ENCODE measurements at regions not wholly inside any gene's neighbourhood (a gene's known extent, or its start where the extent isn't known, plus 50 kb on each side); places are given as distances from the start of the nearest gene placed in this dataset.

DNA sequence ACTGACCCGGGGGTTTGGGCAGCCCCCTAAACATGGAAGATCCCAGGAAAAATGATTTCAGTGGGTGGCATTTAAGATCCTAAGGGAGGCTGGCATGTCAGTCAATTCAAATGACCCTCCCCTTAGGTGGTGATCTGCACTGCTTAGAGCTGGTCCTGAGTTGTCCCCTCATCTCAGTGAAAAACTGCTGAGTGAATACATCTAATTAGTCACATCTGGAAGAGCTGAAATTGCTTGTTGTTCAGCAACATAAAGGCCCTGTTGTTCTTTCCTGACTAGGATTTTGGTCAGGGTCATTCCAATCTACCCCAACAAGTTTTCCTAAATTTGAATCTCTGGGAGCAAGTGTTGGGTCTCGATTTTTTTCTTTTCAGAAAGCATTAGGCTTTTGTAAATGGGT lies 126.4 kb downstream of the LCA5 start:
- H3K9me3 ChIP-seq (ENCODE audit: insufficient read depth, low read depth, low read length) = no peaks in the 10 kb centered on the region
- H3K4me3 Mint-ChIP-seq (ENCODE audit: unreplicated experiment) = no peak overlapping the region
- H3K36me3 Mint-ChIP-seq (ENCODE audit: low read depth, unreplicated experiment) = no peaks in the 10 kb centered on the region
- H3K9ac ChIP-seq (ENCODE audit: low read length) = no peak overlapping the region
- no peaks in the 10 kb centered on the region for H3K36me3 ChIP-seq (ENCODE audit: insufficient read depth, low read length)
- H3K79me2 ChIP-seq (ENCODE audit: insufficient read depth, low read length) = no peaks in the 10 kb centered on the region
- no peak overlapping the region for H3K4me3 ChIP-seq (ENCODE audit: insufficient read depth, low read depth, low read length)
- no peaks in the 10 kb centered on the region for H3K27me3 ChIP-seq (ENCODE audit: insufficient read depth, low read length)
- no peak for TF ChIP-seq EZH2 (IDR thresholded peaks at IDR 0.05; ENCODE audit: insufficient read depth, low read length)
- H3K4me1 Mint-ChIP-seq (ENCODE audit: low read depth, unreplicated experiment) = peaks cover 6% of the 10 kb centered on the region
- H3K27me3 Mint-ChIP-seq (ENCODE audit: low read depth, unreplicated experiment) = no peaks in the 10 kb centered on the region
- H2AFZ ChIP-seq (ENCODE audit: low read depth, low read length) = no peak overlapping the region
- H3K4me2 ChIP-seq (ENCODE audit: low read length) = no peak overlapping the region
- FAIRE-seq (no peak), DNase-seq (ENCODE audit: low read depth) (no peak)
- H4K20me1 ChIP-seq (ENCODE audit: insufficient read depth, low read length) = no peaks in the 10 kb centered on the region
- H3K9me3 Mint-ChIP-seq (ENCODE audit: unreplicated experiment) = no peaks in the 10 kb centered on the region
- no peaks in the 10 kb centered on the region for H3K4me1 ChIP-seq (ENCODE audit: insufficient read depth, low read length)
- no peak overlapping the region for H3K27ac ChIP-seq (ENCODE audit: low read depth, low read length)
- H3K27ac Mint-ChIP-seq (ENCODE audit: unreplicated experiment) = no peak overlapping the region

GRCh38 chr6:79408256-79408974 lies 128.8 kb downstream of the LCA5 start:
- no peaks in the 10 kb centered on the region for H3K4me1 ChIP-seq (ENCODE audit: insufficient read depth, low read length)
- H3K4me3 Mint-ChIP-seq (ENCODE audit: unreplicated experiment) = no peak overlapping the region
- FAIRE-seq = no peak
- no peaks in the 10 kb centered on the region for H3K79me2 ChIP-seq (ENCODE audit: insufficient read depth, low read length)
- H3K27me3 Mint-ChIP-seq (ENCODE audit: low read depth, unreplicated experiment) = no peaks in the 10 kb centered on the region
- no peak overlapping the region for H3K27ac ChIP-seq (ENCODE audit: low read depth, low read length)
- no peaks in the 10 kb centered on the region for H4K20me1 ChIP-seq (ENCODE audit: insufficient read depth, low read length)
- no peak for DNase-seq (ENCODE audit: low read depth)
- H3K36me3 ChIP-seq (ENCODE audit: insufficient read depth, low read length) = no peaks in the 10 kb centered on the region
- H2AFZ ChIP-seq (ENCODE audit: low read depth, low read length) = no peak overlapping the region
- no peaks in the 10 kb centered on the region for H3K27me3 ChIP-seq (ENCODE audit: insufficient read depth, low read length)
- H3K9me3 ChIP-seq (ENCODE audit: insufficient read depth, low read depth, low read length) = no peaks in the 10 kb centered on the region
- peaks cover 2% of the 10 kb centered on the region for H3K36me3 Mint-ChIP-seq (ENCODE audit: low read depth, unreplicated experiment)
- no peak overlapping the region for H3K9ac ChIP-seq (ENCODE audit: low read length)
- no peaks in the 10 kb centered on the region for H3K9me3 Mint-ChIP-seq (ENCODE audit: unreplicated experiment)
- H3K4me1 Mint-ChIP-seq (ENCODE audit: low read depth, unreplicated experiment) = peaks cover 1% of the 10 kb centered on the region
- no peak overlapping the region for H3K4me3 ChIP-seq (ENCODE audit: insufficient read depth, low read depth, low read length)
- H3K27ac Mint-ChIP-seq (ENCODE audit: unreplicated experiment) = no peak overlapping the region
- no peak for TF ChIP-seq CTCF (IDR thresholded peaks at IDR 0.05; ENCODE audit: insufficient read depth, low read depth, low read length)
- TF ChIP-seq EZH2 (IDR thresholded peaks at IDR 0.05; ENCODE audit: insufficient read depth, low read length) = no peak
- H3K4me2 ChIP-seq (ENCODE audit: low read length) = no peak overlapping the region

- TF ChIP-seq EZH2 (IDR thresholded peaks at IDR 0.05; ENCODE audit: insufficient read depth, low read length) (no peak), CTCF (IDR thresholded peaks at IDR 0.05; ENCODE audit: insufficient read depth, low read depth, low read length) (no peak)
- H3K27ac Mint-ChIP-seq (ENCODE audit: unreplicated experiment) = no peak overlapping the region
- no peak overlapping the region for H3K4me3 Mint-ChIP-seq (ENCODE audit: unreplicated experiment)
- DNase-seq (ENCODE audit: low read depth) = no peak
- H3K4me3 ChIP-seq (ENCODE audit: insufficient read depth, low read depth, low read length) = no peak overlapping the region
- no peaks in the 10 kb centered on the region for H3K79me2 ChIP-seq (ENCODE audit: insufficient read depth, low read length)
- no peaks in the 10 kb centered on the region for H4K20me1 ChIP-seq (ENCODE audit: insufficient read depth, low read length)
- no peak overlapping the region for H3K27ac ChIP-seq (ENCODE audit: low read depth, low read length)
- H3K36me3 ChIP-seq (ENCODE audit: insufficient read depth, low read length) = no peaks in the 10 kb centered on the region
- H3K27me3 ChIP-seq (ENCODE audit: insufficient read depth, low read length) = no peaks in the 10 kb centered on the region
- H3K4me2 ChIP-seq (ENCODE audit: low read length) = no peak overlapping the region
- peaks cover 2% of the 10 kb centered on the region for H3K36me3 Mint-ChIP-seq (ENCODE audit: low read depth, unreplicated experiment)
- H3K9me3 Mint-ChIP-seq (ENCODE audit: unreplicated experiment) = peaks cover 2% of the 10 kb centered on the region
- H3K9ac ChIP-seq (ENCODE audit: low read length) = no peak overlapping the region
- no peaks in the 10 kb centered on the region for H3K4me1 ChIP-seq (ENCODE audit: insufficient read depth, low read length)
- H3K27me3 Mint-ChIP-seq (ENCODE audit: low read depth, unreplicated experiment) = no peaks in the 10 kb centered on the region
- no peak for FAIRE-seq
- no peaks in the 10 kb centered on the region for H3K4me1 Mint-ChIP-seq (ENCODE audit: low read depth, unreplicated experiment)
- no peaks in the 10 kb centered on the region for H3K9me3 ChIP-seq (ENCODE audit: insufficient read depth, low read depth, low read length)
- H2AFZ ChIP-seq (ENCODE audit: low read depth, low read length) = no peak overlapping the region
Measured at GRCh38 chr6:79404677-79405076, 132.6 kb downstream of the LCA5 start.

All from astrocyte (in vitro differentiated cells and primary cell).